ENCODE measurements at regions not wholly inside any gene's neighbourhood (a gene's known extent, or its start where the extent isn't known, plus 50 kb on each side); places are given as distances from the start of the nearest gene placed in this dataset.

- intact Hi-C loops (cut with DNase I): no loop called here
- H3K27ac ChIP-seq: no peak overlapping the region
- 78 to 80% methylated on average over 11 to 13 of the region's 13 CpGs for whole genome bisulfite sequencing, 2 donors
- DNase-seq: no peak
- H3K27me3 ChIP-seq: no peaks in the 10 kb centered on the region
- H3K36me3 ChIP-seq: no peaks in the 10 kb centered on the region
- no peaks in the 10 kb centered on the region for H3K9me3 ChIP-seq
- no peak overlapping the region for H3K4me3 ChIP-seq (replicated peaks in 1 of 3)
- no peaks in the 10 kb centered on the region for H3K4me1 ChIP-seq
- no peak for TF ChIP-seq CTCF (IDR thresholded peaks at IDR 0.05)
- TF ChIP-seq POLR2A (IDR thresholded peaks at IDR 0.05): no peak
Measured at GRCh38 chr9:135032041-135032835, 55.2 kb upstream of the OLFM1 start.

- H3K27ac ChIP-seq: no peak overlapping the region
- no peaks in the 10 kb centered on the region for H3K36me3 ChIP-seq
- no peaks in the 10 kb centered on the region for H3K9me3 ChIP-seq
- no peak for DNase-seq
- no peaks in the 10 kb centered on the region for H3K4me1 ChIP-seq
- TF ChIP-seq CTCF (IDR thresholded peaks at IDR 0.05) (no peak), POLR2A (IDR thresholded peaks at IDR 0.05) (no peak)
- intact Hi-C loops (cut with DNase I): no loop called here
- no peak overlapping the region for H3K4me3 ChIP-seq (replicated peaks in 1 of 3)
- WGBS, 2 donors: 83 to 89% methylated on average over 22 of the region's 22 CpGs
- H3K27me3 ChIP-seq: no peaks in the 10 kb centered on the region
Measured at GRCh38 chr9:135032868-135033460, 54.5 kb upstream of the OLFM1 start.

- no peak overlapping the region for H3K4me3 ChIP-seq (replicated peaks in 1 of 3)
- H3K36me3 ChIP-seq: no peaks in the 10 kb centered on the region
- H3K27me3 ChIP-seq: no peaks in the 10 kb centered on the region
- 81 to 82% methylated on average over 7 of the region's 7 CpGs for WGBS, 2 donors
- no peak for DNase-seq
- H3K9me3 ChIP-seq: no peaks in the 10 kb centered on the region
- H3K27ac ChIP-seq: no peak overlapping the region
- no peak for TF ChIP-seq POLR2A (IDR thresholded peaks at IDR 0.05)
- no peak for TF ChIP-seq CTCF (IDR thresholded peaks at IDR 0.05)
- no peaks in the 10 kb centered on the region for H3K4me1 ChIP-seq
- intact Hi-C loops (cut with DNase I): no loop called here
Measured at GRCh38 chr9:135033487-135033886, 54.0 kb upstream of the OLFM1 start.

GRCh38 chr9:135034106-135034505 is 53.4 kb upstream of the OLFM1 start:
- intact Hi-C loops (cut with DNase I): no loop called here
- no peak overlapping the region for H3K4me3 ChIP-seq (replicated peaks in 1 of 3)
- no peaks in the 10 kb centered on the region for H3K36me3 ChIP-seq
- no peaks in the 10 kb centered on the region for H3K27me3 ChIP-seq
- no peak for DNase-seq
- no peaks in the 10 kb centered on the region for H3K4me1 ChIP-seq
- no peak overlapping the region for H3K27ac ChIP-seq
- no peaks in the 10 kb centered on the region for H3K9me3 ChIP-seq
- TF ChIP-seq POLR2A (IDR thresholded peaks at IDR 0.05): no peak
- 80% methylated on average over 8 to 13 of the region's 17 CpGs for WGBS, 2 donors

- H3K9me3 ChIP-seq: no peaks in the 10 kb centered on the region
- no peaks in the 10 kb centered on the region for H3K4me1 ChIP-seq
- H3K27ac ChIP-seq: no peak overlapping the region
- 87 to 88% methylated on average over 14 of the region's 14 CpGs for WGBS, 2 donors
- no peaks in the 10 kb centered on the region for H3K36me3 ChIP-seq
- TF ChIP-seq POLR2A (IDR thresholded peaks at IDR 0.05): no peak
- TF ChIP-seq CTCF (IDR thresholded peaks at IDR 0.05): no peak
- H3K4me3 ChIP-seq (replicated peaks in 1 of 3): no peak overlapping the region
- no peaks in the 10 kb centered on the region for H3K27me3 ChIP-seq
- DNase-seq: no peak
- intact Hi-C loops (cut with DNase I): no loop called here
Measured at GRCh38 chr9:135035781-135036760, 51.4 kb upstream of the OLFM1 start.
